Calu3 (cell line): ENCODE measurements at regions not wholly inside any gene's neighbourhood (a gene's known extent, or its start where the extent isn't known, plus 50 kb on each side); places are given as distances from the start of the nearest gene placed in this dataset.

Experiments
- BruUV-seq: library from RNA; stranded (reverse); fragments of 400-500 nt; replicated peaks from 2 replicates; lab custom pipeline; 2021; lab: Mats Ljungman, UMichigan
- CTCF ChIA-PET: fragments of 300-600 bp; sonication (Branson Sonifier 250); formaldehyde crosslinking; loops from one replicate; lab custom pipeline; 2022; ENCODE audit warnings: antibody characterized with exemption; lab: Charles Lee
- DNase-seq: peaks from one replicate; pipeline ENCODE4 v3.0.0; 2022
- H3K27ac Mint-ChIP-seq: one replicate; pipeline ENCODE4 v1.8.0; 2022; ENCODE audit warnings: mixed read lengths; ENCODE audit not compliant: unreplicated experiment
- H3K27me3 Mint-ChIP-seq: one replicate; pipeline ENCODE4 v1.8.0; 2022; ENCODE audit warnings: mixed read lengths; ENCODE audit not compliant: unreplicated experiment
- H3K36me3 Mint-ChIP-seq: one replicate; pipeline ENCODE4 v1.8.0; 2022; ENCODE audit warnings: mild to moderate bottlenecking, moderate library complexity, mixed read lengths; ENCODE audit not compliant: insufficient read depth, unreplicated experiment
- H3K4me1 Mint-ChIP-seq: one replicate; pipeline ENCODE4 v1.8.0; 2022; ENCODE audit warnings: mild to moderate bottlenecking, low read depth, mixed read lengths; ENCODE audit not compliant: unreplicated experiment
- H3K4me3 Mint-ChIP-seq: one replicate; pipeline ENCODE4 v1.8.0; 2022; ENCODE audit warnings: mild to moderate bottlenecking, low read depth, moderate library complexity, mixed read lengths; ENCODE audit not compliant: unreplicated experiment
- H3K9me3 Mint-ChIP-seq: one replicate; pipeline ENCODE4 v1.8.0; 2022; ENCODE audit warnings: low read depth, mixed read lengths; ENCODE audit not compliant: unreplicated experiment
- intact Hi-C: fragments of 100-400 bp; cut with micrococcal nuclease; formaldehyde crosslinking; loops from one replicate; pipeline ENCODE4 v1.10.0; 2022; ENCODE audit not compliant: unreplicated experiment
- TF ChIP-seq, protein P1 (sequence below): fragments of 200-600 bp; IDR thresholded peaks from one replicate; pipeline ENCODE4 v1.8.0; 2022; ENCODE audit warnings: antibody characterized with exemption; ENCODE audit not compliant: unreplicated experiment

- no peaks in the 10 kb centered on the region for H3K27me3 Mint-ChIP-seq
- H3K9me3 Mint-ChIP-seq = peaks cover 5% of the 10 kb centered on the region
- CTCF ChIA-PET = no interaction called here
- no peak overlapping the region for H3K4me3 Mint-ChIP-seq
- BruUV-seq = no TSS peak
- H3K27ac Mint-ChIP-seq = no peak overlapping the region
- TF ChIP-seq, protein P1, sequence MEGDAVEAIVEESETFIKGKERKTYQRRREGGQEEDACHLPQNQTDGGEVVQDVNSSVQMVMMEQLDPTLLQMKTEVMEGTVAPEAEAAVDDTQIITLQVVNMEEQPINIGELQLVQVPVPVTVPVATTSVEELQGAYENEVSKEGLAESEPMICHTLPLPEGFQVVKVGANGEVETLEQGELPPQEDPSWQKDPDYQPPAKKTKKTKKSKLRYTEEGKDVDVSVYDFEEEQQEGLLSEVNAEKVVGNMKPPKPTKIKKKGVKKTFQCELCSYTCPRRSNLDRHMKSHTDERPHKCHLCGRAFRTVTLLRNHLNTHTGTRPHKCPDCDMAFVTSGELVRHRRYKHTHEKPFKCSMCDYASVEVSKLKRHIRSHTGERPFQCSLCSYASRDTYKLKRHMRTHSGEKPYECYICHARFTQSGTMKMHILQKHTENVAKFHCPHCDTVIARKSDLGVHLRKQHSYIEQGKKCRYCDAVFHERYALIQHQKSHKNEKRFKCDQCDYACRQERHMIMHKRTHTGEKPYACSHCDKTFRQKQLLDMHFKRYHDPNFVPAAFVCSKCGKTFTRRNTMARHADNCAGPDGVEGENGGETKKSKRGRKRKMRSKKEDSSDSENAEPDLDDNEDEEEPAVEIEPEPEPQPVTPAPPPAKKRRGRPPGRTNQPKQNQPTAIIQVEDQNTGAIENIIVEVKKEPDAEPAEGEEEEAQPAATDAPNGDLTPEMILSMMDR = no peak
- intact Hi-C loops = no loop called here
- no peaks in the 10 kb centered on the region for H3K36me3 Mint-ChIP-seq
- no peaks in the 10 kb centered on the region for H3K4me1 Mint-ChIP-seq
- DNase-seq = no peak
Measured at GRCh38 chr14:46480817-46481216, 170.8 kb downstream of the RPL10L start.

DNA sequence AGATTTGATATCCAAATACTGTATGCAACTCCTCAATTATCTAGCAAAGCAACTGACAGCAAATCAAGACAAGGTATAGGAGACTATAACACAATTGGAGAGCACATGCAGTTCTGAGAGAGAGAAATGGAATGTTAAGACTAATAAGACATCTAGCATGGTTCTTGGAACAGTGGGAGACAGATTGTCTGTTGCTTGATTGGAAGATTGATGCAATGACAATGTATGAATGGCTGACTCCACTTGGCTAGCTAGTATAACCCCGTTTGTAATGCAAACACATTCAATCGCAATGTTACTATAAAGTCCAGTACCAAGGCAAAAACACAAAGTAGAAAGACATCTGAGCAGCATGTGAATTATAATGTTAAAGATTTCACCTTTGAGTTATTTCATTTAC, 179.3 kb downstream of the RPL10L start:
- TF ChIP-seq, protein P1 = no peak
- no peaks in the 10 kb centered on the region for H3K36me3 Mint-ChIP-seq
- H3K4me1 Mint-ChIP-seq = no peaks in the 10 kb centered on the region
- no TSS peak for BruUV-seq
- no peak overlapping the region for H3K4me3 Mint-ChIP-seq
- CTCF ChIA-PET = no interaction called here
- no peaks in the 10 kb centered on the region for H3K27me3 Mint-ChIP-seq
- peaks cover 2% of the 10 kb centered on the region for H3K9me3 Mint-ChIP-seq
- no peak for DNase-seq
- no peak overlapping the region for H3K27ac Mint-ChIP-seq
- intact Hi-C loops = no loop called here

DNA sequence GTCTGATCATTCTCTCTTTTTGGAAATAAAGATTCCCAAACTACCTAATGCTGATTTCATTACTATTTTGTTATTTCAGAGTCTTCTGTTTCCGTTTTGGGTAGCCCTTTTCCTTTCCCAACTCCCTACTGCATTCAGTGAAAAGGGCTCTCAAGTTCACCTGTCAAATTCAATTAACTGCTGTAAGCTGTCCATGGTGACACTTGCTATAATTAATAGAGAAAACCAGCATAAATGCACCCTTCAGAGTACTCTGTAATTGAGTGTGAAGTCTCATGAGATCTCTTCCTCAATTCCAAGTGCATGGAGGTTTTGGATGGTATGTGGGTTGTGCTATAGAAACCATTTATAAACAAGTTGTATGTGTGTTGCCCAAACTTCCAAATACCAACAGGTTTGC, 187.2 kb downstream of the RPL10L start:
- DNase-seq = no peak
- H3K4me1 Mint-ChIP-seq = no peaks in the 10 kb centered on the region
- BruUV-seq = no TSS peak
- TF ChIP-seq, protein P1 = no peak
- H3K27ac Mint-ChIP-seq = no peak overlapping the region
- H3K36me3 Mint-ChIP-seq = no peaks in the 10 kb centered on the region
- intact Hi-C loops = no loop called here
- peaks cover 14% of the 10 kb centered on the region for H3K9me3 Mint-ChIP-seq
- CTCF ChIA-PET = no interaction called here
- no peak overlapping the region for H3K4me3 Mint-ChIP-seq
- no peaks in the 10 kb centered on the region for H3K27me3 Mint-ChIP-seq

DNA sequence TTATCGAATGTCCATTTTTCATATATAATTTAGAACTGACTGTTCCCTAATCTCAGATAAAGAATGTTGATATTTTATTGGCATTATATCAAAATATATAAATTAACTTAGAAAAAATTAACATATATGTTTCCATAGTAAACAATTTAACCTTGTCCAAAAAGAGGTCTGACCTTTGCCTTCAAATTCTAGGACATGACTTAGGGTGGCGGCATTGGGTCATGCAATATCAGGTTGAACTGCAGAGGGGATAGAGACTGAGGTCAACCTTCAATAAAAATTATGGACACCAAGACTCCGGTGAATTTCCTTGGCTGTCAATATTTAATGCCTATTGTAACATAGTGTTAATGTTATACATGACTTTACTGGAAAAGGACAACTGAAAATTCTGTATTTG, 199.8 kb downstream of the RPL10L start:
- Mint-ChIP-seq H3K27ac (no peak overlapping the region), H3K9me3 (peaks cover 3% of the 10 kb centered on the region), H3K4me3 (no peak overlapping the region), H3K36me3 (no peaks in the 10 kb centered on the region), H3K27me3 (no peaks in the 10 kb centered on the region), H3K4me1 (no peaks in the 10 kb centered on the region)
- no TSS peak for BruUV-seq
- intact Hi-C loops = no loop called here
- TF ChIP-seq, protein P1 = no peak
- DNase-seq = no peak
- CTCF ChIA-PET = no interaction called here
